IMR-90 (cell line): ENCODE measurements at regions not wholly inside any gene's neighbourhood (a gene's known extent, or its start where the extent isn't known, plus 50 kb on each side); places are given as distances from the start of the nearest gene placed in this dataset.

Source experiments
- ATAC-seq: fragments of 200-7000 bp; cut with Tn5 transposase; 2 replicates; pipeline ENCODE4 v1.9.1; 2020; ENCODE audit warnings: low read depth, mild to moderate bottlenecking, moderate library complexity
- BruUV-seq: library from RNA; stranded (reverse); fragments of 400-500 nt; replicated peaks from 2 replicates; lab custom pipeline; 2021; lab: Mats Ljungman, UMichigan
- CTCF ChIA-PET: fragments of 300-600 bp; formaldehyde crosslinking; extraction: SDS; loops from one replicate; lab custom pipeline; 2021; ENCODE audit warnings: antibody characterized with exemption; lab: Yijun Ruan, JAX
- POLR2A ChIA-PET: fragments of 300-600 bp; sonication (Branson Sonifier 250); formaldehyde crosslinking; loops from one replicate; lab custom pipeline; 2022; ENCODE audit warnings: antibody characterized with exemption; ENCODE audit not compliant: unreplicated experiment; lab: Charles Lee
- DNase-seq: peaks from one replicate; pipeline ENCODE4 v3.0.0; 2013
- H2AFZ ChIP-seq: replicated peaks from 2 replicates; pipeline ENCODE3; 2013; ENCODE audit warnings: low read length, mild to moderate bottlenecking; ENCODE audit not compliant: poor library complexity
- H2AK5ac ChIP-seq: 2 replicates; pipeline ENCODE4 v1.6.1; 2013; ENCODE audit warnings: low read depth, low read length, inconsistent platforms
- H2AK9ac ChIP-seq: replicated peaks from 2 replicates; pipeline ENCODE3; 2013; ENCODE audit warnings: mild to moderate bottlenecking, low read depth, low read length, moderate library complexity; ENCODE audit not compliant: poor library complexity
- H2BK120ac ChIP-seq: 2 replicates; pipeline ENCODE4 v1.6.1; 2013; ENCODE audit warnings: low read depth, low read length, inconsistent platforms
- H2BK15ac ChIP-seq: 3 replicates; pipeline ENCODE4 v1.6.1; 2013; ENCODE audit warnings: low read depth, low read length, inconsistent platforms
- H2BK20ac ChIP-seq: 2 replicates; pipeline ENCODE4 v1.6.1; 2013; ENCODE audit warnings: low read depth, mild to moderate bottlenecking, inconsistent platforms, low read length, moderate library complexity
- H2BK5ac ChIP-seq: 2 replicates; pipeline ENCODE4 v1.6.1; 2013; ENCODE audit warnings: mild to moderate bottlenecking, low read depth, low read length, inconsistent platforms; ENCODE audit not compliant: poor library complexity, severe bottlenecking
- H3K14ac ChIP-seq: replicated peaks from 2 replicates; pipeline ENCODE4 v1.6.1; 2013; ENCODE audit warnings: low read depth, low read length, inconsistent platforms
- H3K18ac ChIP-seq: 2 replicates; pipeline ENCODE4 v1.6.1; 2013; ENCODE audit warnings: low read depth, low read length, control low read depth
- H3K23ac ChIP-seq: 2 replicates; pipeline ENCODE4 v1.6.1; 2013; ENCODE audit warnings: low read depth, low read length, inconsistent platforms
- H3K27ac ChIP-seq: 2 replicates; pipeline ENCODE4 v1.5.1; 2013; ENCODE audit warnings: mild to moderate bottlenecking, control low read depth, low read length; ENCODE audit not compliant: insufficient read depth
- H3K27me3 ChIP-seq: 2 replicates; pipeline ENCODE4 v1.6.1; 2013; ENCODE audit warnings: low read length; ENCODE audit not compliant: control insufficient read depth, insufficient read depth
- H3K36me3 ChIP-seq: 2 replicates; pipeline ENCODE4 v1.6.1; 2013; ENCODE audit warnings: low read length, mixed read lengths; ENCODE audit not compliant: control insufficient read depth, insufficient read depth
- H3K4ac ChIP-seq: 2 replicates; pipeline ENCODE4 v1.6.1; 2013; ENCODE audit warnings: low read depth, low read length, inconsistent platforms
- H3K4me1 ChIP-seq: 2 replicates; pipeline ENCODE4 v1.6.1; 2013; ENCODE audit warnings: low read length, mixed read lengths; ENCODE audit not compliant: control insufficient read depth, insufficient read depth
- H3K4me2 ChIP-seq: 2 replicates; pipeline ENCODE4 v1.6.1; 2013; ENCODE audit warnings: low read depth, mild to moderate bottlenecking, control low read depth, low read length, moderate library complexity
- H3K4me3 ChIP-seq: 2 replicates; pipeline ENCODE4 v1.5.1; 2013; ENCODE audit warnings: low read depth, mild to moderate bottlenecking, control low read depth, low read length, moderate library complexity; ENCODE audit not compliant: insufficient read depth
- H3K56ac ChIP-seq: 2 replicates; pipeline ENCODE4 v1.6.1; 2013; ENCODE audit warnings: low read length, inconsistent platforms; ENCODE audit not compliant: insufficient read depth; ENCODE audit errors: extremely low read depth
- H3K79me1 ChIP-seq, 2 experiments: 2 replicates each; pipeline ENCODE4 v1.6.1; 2013; ENCODE audit warnings: low read length in 2 of 2, inconsistent platforms in 1 of 2, low read depth in 1 of 2
- H3K9ac ChIP-seq: 2 replicates; pipeline ENCODE4 v1.6.1; 2013; ENCODE audit warnings: low read depth, low read length, control low read depth
- H3K9me1 ChIP-seq: 2 replicates; pipeline ENCODE4 v1.6.1; 2013; ENCODE audit warnings: low read length, inconsistent platforms; ENCODE audit not compliant: insufficient read depth
- H3K9me3 ChIP-seq: 2 replicates; pipeline ENCODE4 v1.6.1; 2013; ENCODE audit warnings: low read length; ENCODE audit not compliant: control insufficient read depth, insufficient read depth
- H4K20me1 ChIP-seq: 2 replicates; pipeline ENCODE4 v1.6.1; 2013; ENCODE audit warnings: low read length, inconsistent platforms; ENCODE audit not compliant: insufficient read depth
- H4K5ac ChIP-seq: 2 replicates; pipeline ENCODE4 v1.6.1; 2013; ENCODE audit warnings: mild to moderate bottlenecking, low read depth, low read length, control low read depth
- H4K8ac ChIP-seq, 2 experiments: 2 replicates each; pipeline ENCODE4 v1.6.1; 2013; ENCODE audit warnings: low read depth in 2 of 2, low read length in 2 of 2, control low read depth in 1 of 2, inconsistent platforms in 1 of 2
- H4K91ac ChIP-seq: 2 replicates; pipeline ENCODE4 v1.6.1; 2013; ENCODE audit warnings: low read depth, low read length, inconsistent platforms; ENCODE audit not compliant: insufficient read depth
- BHLHE40 ChIP-seq: fragments of 150-350 bp; IDR thresholded peaks from 2 replicates; pipeline ENCODE4 v1.6.1; 2016; ENCODE audit warnings: mild to moderate bottlenecking, low read depth, low read length
- CEBPB ChIP-seq: IDR thresholded peaks from 2 replicates; pipeline ENCODE4 v1.6.1; 2012; ENCODE audit warnings: low read depth, low read length, improper control_type of control experiment
- CHD1 ChIP-seq: IDR thresholded peaks from 2 replicates; pipeline ENCODE4 v1.6.1; 2012; ENCODE audit warnings: low read depth, low read length, improper control_type of control experiment
- CTCF ChIP-seq: conservative IDR thresholded peaks from 2 replicates; pipeline ENCODE4 v1.5.1; 2012; ENCODE audit warnings: mild to moderate bottlenecking, low read depth, low read length, improper control_type of control experiment
- FOS ChIP-seq: fragments of 150-350 bp; IDR thresholded peaks from 2 replicates; pipeline ENCODE4 v1.6.1; 2016; ENCODE audit warnings: low read depth, low read length
- MAFK ChIP-seq: IDR thresholded peaks from 2 replicates; pipeline ENCODE4 v1.6.1; 2012; ENCODE audit warnings: low read depth, low read length, improper control_type of control experiment
- MAZ ChIP-seq: IDR thresholded peaks from 2 replicates; pipeline ENCODE4 v1.6.1; 2012; ENCODE audit warnings: low read depth, mild to moderate bottlenecking, low read length, improper control_type of control experiment, moderate library complexity, borderline replicate concordance
- MXI1 ChIP-seq: IDR thresholded peaks from 2 replicates; pipeline ENCODE4 v1.6.1; 2012; ENCODE audit warnings: low read depth, mild to moderate bottlenecking, low read length, moderate library complexity, borderline replicate concordance
- NFE2L2 ChIP-seq: fragments of 150-350 bp; IDR thresholded peaks from 2 replicates; pipeline ENCODE4 v1.6.1; 2016; ENCODE audit warnings: low read depth, mild to moderate bottlenecking, low read length
- POLR2A ChIP-seq: IDR thresholded peaks from 2 replicates; pipeline ENCODE4 v1.6.1; 2012; ENCODE audit warnings: mild to moderate bottlenecking, low read depth, low read length
- RAD21 ChIP-seq: IDR thresholded peaks from 2 replicates; pipeline ENCODE4 v1.6.1; 2012; ENCODE audit warnings: low read length, improper control_type of control experiment
- RCOR1 ChIP-seq: IDR thresholded peaks from 2 replicates; pipeline ENCODE4 v1.6.1; 2012; ENCODE audit warnings: mild to moderate bottlenecking, low read length, improper control_type of control experiment; ENCODE audit not compliant: insufficient replicate concordance
- RFX5 ChIP-seq: IDR thresholded peaks from 2 replicates; pipeline ENCODE4 v1.8.0; 2012; ENCODE audit warnings: low read depth, mild to moderate bottlenecking, low read length, moderate library complexity
- SMC3 ChIP-seq: fragments of 150-350 bp; IDR thresholded peaks from 2 replicates; pipeline ENCODE4 v1.6.1; 2016; ENCODE audit warnings: low read depth, mild to moderate bottlenecking, antibody characterized with exemption, low read length, moderate library complexity
- USF2 ChIP-seq: fragments of 150-350 bp; IDR thresholded peaks from 2 replicates; pipeline ENCODE4 v1.6.1; 2017; ENCODE audit warnings: mild to moderate bottlenecking, antibody characterized with exemption, low read length, low read depth
- WGBS, 2 experiments: methylation state at CpG; one replicate each; pipeline versions ENCODE4 v1.1.5 to v1.1.7; 2013; ENCODE audit warnings: missing lambda C conversion rate in 2 of 2; ENCODE audit not compliant: insufficient read length in 1 of 2; ENCODE audit errors: extremely low coverage in 2 of 2; 5-methylcytosine and 5-hydroxymethylcytosine counted together
- dilution Hi-C: fragments of 300-500 bp; cut with HindIII; formaldehyde crosslinking; loops from one replicate; pipeline ENCODE4 v1.14.3; 2018; ENCODE audit warnings: low sequenced_read_pairs; ENCODE audit not compliant: unreplicated experiment
- in situ Hi-C: fragments of 300-500 bp; cut with MboI; formaldehyde crosslinking; loops from 3 replicates; pipeline ENCODE4 v1.14.3; 2019; ENCODE audit warnings: low sequenced_read_pairs, inconsistent platforms, mixed read lengths
- intact Hi-C: fragments of 100-400 bp; cut with micrococcal nuclease; formaldehyde crosslinking; loops from 2 replicates; pipeline ENCODE4 v1.10.0; 2022
- TF ChIP-seq, protein P1 (sequence below): fragments of 150-350 bp; IDR thresholded peaks from 2 replicates; pipeline ENCODE4 v1.6.1; 2016; ENCODE audit warnings: low read depth, mild to moderate bottlenecking, low read length, moderate library complexity, borderline replicate concordance

- Histone ChIP-seq H3K27me3 (no peaks in the 10 kb centered on the region), H3K4me2 (no peak overlapping the region), H3K27ac (no peak overlapping the region), H3K14ac (no peak overlapping the region), H3K4me1 (no peaks in the 10 kb centered on the region), H4K5ac (no peak overlapping the region), H3K23ac (no peak overlapping the region), H3K18ac (no peak overlapping the region), H3K36me3 (no peaks in the 10 kb centered on the region), H2BK5ac (no peak overlapping the region), H3K79me1 (no peaks in the 10 kb centered on the region), H2AFZ (no peak overlapping the region), H3K56ac (no peak overlapping the region), H3K9me3 (no peaks in the 10 kb centered on the region), H2AK5ac (no peak overlapping the region), H2AK9ac (no peak overlapping the region), H2BK120ac (no peak overlapping the region), H2BK15ac (no peak overlapping the region), H4K20me1 (no peaks in the 10 kb centered on the region), H4K8ac (no peak overlapping the region), H2BK20ac (no peak overlapping the region), H3K4ac (no peak overlapping the region), H4K91ac (no peak overlapping the region), H3K9me1 (no peaks in the 10 kb centered on the region), H3K9ac (no peak overlapping the region), H3K4me3 (no peak overlapping the region)
- intact Hi-C loops, result no loop called here
- no CpG with 5 or more reads among the region's 4 CpGs for WGBS, 2 experiments
- ChIA-PET POLR2A (no interaction called here), CTCF (no interaction called here)
- DNase-seq (no peak), ATAC-seq (no peak)
- no peak for TF ChIP-seq FOS
- TF ChIP-seq CEBPB, result no peak
- no peak for TF ChIP-seq CHD1
- no peak for TF ChIP-seq RFX5
- TF ChIP-seq NFE2L2, result no peak
- TF ChIP-seq SMC3, result no peak
- no peak for TF ChIP-seq USF2
- no peak for TF ChIP-seq BHLHE40
- TF ChIP-seq RAD21, result no peak
- TF ChIP-seq MAZ, result no peak
- TF ChIP-seq RCOR1, result no peak
- TF ChIP-seq CTCF, result no peak
- TF ChIP-seq MAFK, result no peak
- TF ChIP-seq, protein P1, sequence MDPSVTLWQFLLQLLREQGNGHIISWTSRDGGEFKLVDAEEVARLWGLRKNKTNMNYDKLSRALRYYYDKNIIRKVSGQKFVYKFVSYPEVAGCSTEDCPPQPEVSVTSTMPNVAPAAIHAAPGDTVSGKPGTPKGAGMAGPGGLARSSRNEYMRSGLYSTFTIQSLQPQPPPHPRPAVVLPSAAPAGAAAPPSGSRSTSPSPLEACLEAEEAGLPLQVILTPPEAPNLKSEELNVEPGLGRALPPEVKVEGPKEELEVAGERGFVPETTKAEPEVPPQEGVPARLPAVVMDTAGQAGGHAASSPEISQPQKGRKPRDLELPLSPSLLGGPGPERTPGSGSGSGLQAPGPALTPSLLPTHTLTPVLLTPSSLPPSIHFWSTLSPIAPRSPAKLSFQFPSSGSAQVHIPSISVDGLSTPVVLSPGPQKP, result no peak
- no peak for TF ChIP-seq MXI1
- TF ChIP-seq POLR2A, result no peak
- dilution Hi-C loops, result no loop called here
- no TSS peak for BruUV-seq
- in situ Hi-C loops, result no loop called here
Measured at GRCh38 chr7:106451171-106451570, 166.4 kb upstream of the NAMPT start.
